HG02973 (cell line): ENCODE measurements at regions not wholly inside any gene's neighbourhood (a gene's known extent, or its start where the extent isn't known, plus 50 kb on each side); places are given as distances from the start of the nearest gene placed in this dataset.

Experiments
- ATAC-seq: cut with Tn5 transposase; IDR thresholded peaks from one replicate; pipeline ENCODE4 v1.9.1; 2021; ENCODE audit warnings: moderate library complexity; ENCODE audit not compliant: unreplicated experiment

DNA sequence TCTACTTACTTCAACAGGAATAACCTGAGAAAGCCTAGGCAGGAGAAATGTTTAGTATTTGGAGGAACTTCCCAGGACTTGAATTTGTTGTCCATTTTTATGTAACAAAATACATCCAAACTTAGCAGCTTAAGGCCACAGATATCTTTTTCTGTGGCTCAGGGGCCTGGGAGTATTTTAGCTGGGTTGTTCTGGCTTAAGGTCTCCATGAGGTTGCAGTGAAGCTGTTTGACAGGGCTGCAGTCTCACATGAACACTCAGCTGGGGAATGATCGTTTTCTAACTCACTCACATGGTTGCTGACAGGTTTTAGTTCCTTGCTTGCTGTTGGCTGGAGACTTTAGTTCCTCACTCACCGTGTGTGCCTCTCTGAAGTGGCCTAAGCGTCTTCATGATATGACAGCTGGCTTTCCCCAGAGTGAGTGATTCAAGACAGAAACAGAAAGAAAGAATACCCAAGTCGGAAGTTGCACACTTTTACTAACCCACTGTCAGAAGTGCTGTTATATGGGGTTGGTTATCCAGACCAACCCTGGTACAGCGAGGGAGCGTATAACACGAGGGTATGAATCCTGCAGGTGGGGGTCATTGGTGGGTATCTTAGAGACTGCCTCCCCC lies 229.7 kb upstream of the TBL1XR1 start:
- peak; percentile 99 for ATAC-seq

DNA sequence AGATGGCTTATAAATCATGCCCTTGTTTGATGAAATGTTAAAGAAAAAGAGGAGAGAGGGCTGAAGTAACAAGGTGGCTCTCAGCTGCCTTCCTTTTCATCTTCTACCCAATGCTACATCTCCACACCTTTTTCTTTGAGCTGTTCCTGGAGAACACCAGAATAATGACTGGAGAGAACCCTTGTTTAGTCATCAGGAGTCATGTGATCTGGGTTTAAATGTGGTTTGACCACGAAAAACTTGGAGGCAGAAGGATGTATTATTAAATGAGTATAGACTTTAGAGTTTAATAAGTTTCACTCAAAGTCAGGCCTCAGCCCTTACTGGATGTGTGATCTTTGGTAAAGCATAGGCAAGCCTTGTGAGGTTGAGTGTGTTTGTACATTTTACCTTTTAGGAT lies 230.3 kb upstream of the TBL1XR1 start:
- peak; percentile 3 for ATAC-seq

DNA sequence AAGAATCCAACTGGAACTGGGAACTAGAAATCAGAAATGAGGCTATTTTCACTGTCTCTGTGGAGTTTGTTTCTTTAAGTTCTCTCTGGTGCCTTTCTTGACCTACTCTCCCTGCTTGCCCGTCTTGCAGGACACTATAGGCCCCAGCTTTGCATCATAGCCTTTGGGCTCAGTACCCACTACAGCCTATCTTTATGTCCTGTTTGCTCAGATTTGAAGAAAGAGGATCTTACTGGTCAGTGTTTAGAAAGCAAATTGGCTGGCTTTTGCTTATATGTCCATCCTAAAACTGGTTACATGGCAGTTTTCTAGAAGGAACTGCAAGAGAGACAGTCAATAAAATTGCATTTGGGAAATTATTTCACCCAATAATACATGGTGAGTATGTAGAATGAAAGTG lies 231.8 kb upstream of the TBL1XR1 start:
- ATAC-seq: no peak

DNA sequence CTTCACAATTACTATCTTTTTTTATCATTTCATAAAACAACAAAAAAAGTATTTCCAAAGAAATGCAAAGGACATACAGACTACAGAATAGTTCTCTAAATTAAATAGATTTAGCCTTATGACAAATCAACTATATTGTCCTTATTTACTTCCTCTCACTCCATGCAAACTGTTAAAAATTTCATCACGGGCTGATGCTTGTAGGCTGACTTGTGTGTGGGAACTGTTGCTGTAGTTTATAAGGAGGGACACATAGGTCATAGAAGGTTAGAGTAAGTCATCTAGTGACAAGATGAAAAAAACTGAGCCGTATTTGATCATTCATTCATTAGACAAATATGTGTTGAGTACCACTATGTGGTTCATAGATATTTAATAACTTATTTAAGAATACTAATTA lies 232.5 kb upstream of the TBL1XR1 start:
- ATAC-seq: no peak

DNA sequence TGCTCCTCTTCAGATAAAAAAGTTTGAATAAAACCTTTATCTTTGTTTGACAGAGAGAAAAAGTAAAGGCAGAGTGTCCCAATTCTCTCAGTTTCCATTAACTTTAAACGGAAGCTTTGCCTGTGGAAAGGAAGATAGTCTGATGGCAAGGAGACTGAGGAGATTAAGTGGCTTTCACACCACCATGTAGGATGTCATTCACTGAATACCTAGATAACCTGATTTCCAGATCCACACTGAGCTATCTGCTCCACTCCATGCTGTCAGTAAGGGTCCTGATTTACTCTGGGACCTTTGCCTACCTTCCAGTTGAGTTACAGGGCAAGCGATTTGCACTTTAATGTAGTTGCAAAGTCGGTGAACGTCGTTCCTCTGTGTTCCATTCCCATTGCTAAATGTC lies 233.4 kb upstream of the TBL1XR1 start:
- ATAC-seq: no peak

DNA sequence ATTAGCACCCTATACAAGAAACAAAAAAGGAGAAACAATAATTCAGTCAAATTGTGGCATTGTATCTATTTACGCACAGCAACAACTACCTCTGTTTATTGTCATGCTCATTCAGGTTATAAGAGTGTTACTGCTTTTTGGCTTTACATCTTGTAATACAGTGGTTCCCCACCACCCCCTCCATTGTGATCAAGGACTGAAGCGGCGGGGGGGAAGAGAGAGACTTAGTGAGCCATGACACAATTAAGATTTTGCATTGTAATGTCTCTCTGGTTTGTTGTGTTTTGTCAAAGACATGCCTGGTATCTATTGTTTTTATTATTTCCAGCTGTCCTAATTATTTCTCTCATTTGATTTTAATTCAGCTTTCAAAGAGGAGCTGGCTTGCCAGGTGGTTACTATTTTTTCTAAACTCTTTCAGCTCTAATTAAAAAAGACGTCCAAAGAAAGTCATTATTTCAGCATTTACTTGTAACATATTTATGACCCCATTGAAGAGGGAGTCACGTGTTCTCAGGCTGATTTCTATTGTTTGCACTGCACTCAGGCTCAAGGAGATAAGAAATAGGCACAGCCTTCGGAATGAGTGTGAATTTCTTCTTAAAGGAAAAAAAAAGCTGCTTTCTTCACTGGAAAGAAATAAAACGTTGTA lies 234.4 kb upstream of the TBL1XR1 start:
- no peak for ATAC-seq

DNA sequence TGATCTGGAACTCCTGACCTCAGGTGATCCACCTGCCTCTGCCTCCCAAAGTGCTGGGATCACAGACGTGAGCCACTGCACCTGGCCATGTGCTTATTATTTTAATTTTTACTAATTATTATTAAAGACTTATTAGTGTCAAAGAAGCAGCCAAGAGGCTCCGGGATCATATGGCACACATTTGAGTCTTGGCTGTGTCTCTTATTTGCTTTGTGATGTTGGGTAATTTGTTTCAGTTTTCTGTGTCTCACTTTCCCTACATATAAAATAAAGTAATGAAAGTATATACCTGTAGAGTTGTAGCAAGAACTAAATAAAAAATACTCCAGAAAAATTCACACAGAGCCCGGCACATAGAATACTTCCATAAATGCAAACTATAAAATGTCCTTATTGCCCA lies 238.0 kb upstream of the TBL1XR1 start:
- no peak for ATAC-seq

DNA sequence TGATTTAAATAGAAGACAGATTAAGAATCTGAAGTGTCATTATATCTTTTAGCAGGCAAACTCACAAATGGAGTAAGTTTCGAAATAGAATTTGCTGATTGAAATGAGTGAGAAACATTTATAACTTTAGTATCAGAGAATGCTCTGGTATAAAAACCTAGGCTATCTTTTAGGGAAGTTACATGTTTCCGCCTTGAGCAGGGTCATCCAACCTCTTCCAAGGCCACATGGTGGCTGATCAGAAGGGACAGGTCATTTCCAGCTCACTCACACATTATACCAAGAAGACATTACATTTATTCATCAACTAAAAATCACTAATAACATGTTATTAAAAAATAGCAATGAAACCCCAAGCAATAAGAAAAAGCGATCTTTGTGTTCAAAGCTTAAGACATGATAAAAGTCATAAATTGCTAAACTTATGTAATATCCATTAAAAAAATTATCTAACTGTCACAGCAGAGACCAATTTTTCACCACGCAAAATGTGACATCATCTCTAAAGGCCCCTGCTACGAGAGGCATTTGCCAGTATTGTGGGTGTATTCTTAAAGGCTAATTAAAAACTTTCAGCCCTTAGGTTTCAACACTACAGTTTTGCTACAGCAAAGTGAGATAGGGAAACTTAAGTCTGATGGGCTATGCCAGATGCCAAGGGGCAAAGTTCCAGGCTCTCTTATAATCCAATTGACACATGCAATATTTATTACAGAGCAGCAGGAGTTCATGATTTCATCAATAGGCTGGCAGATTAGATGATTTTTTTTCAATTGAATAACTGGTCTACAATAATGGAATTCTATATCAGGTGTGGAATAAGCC lies 240.4 kb upstream of the TBL1XR1 start:
- no peak for ATAC-seq

DNA sequence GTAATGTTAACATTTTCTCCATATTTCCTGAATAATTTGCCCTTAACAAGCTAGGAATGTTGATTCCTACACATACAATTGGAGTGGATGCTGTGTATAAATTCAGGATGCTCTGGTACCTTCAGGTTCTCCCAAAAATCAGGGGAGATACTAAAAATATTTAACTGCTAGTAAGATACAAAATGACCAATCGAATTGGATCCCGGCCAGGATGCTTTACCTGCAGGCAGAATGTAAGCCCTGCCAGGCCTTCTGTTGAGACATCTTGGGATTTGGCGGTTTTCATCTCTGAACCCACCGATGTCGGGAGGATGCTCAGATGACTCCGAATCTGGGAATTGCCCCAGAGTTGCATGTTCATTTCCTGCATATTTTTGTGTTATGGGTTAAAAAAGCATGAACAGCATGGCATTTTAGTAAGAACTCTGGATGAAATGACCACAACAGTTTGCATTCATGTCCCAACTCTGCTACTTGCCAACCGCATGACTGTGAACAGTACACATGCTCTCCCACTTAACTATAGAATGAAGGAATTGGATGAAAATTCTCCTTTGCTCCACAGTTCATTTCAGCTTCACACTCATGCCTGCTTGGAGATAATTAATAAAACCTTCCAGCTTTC lies 241.4 kb upstream of the TBL1XR1 start:
- no peak for ATAC-seq

DNA sequence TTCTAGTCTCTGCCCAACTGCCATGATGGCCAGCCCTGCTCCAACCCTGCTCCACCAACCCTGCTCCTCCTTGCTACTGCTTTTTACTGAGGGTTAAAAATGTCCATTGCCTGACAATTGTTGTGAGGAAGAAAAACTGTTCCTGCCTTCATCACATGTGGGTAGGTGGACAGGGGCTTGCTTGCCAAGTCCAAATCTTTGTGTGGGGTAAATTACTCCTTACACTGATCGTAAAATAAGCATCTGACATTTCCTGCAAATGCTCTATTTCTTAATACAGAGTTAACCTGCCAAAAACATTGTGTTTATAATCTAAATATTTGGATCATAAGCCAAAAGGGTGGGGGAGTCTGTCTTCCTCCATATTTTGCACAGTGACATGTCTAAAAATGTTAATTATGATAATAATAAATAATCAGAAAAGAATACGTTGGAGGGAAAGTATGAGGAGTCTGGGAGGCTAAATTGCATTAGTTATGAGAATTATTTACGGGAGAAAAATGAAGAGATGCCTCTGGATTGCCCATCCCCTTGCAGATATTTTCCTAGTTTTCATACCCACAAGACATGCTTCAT lies 242.5 kb upstream of the TBL1XR1 start:
- ATAC-seq: no peak

DNA sequence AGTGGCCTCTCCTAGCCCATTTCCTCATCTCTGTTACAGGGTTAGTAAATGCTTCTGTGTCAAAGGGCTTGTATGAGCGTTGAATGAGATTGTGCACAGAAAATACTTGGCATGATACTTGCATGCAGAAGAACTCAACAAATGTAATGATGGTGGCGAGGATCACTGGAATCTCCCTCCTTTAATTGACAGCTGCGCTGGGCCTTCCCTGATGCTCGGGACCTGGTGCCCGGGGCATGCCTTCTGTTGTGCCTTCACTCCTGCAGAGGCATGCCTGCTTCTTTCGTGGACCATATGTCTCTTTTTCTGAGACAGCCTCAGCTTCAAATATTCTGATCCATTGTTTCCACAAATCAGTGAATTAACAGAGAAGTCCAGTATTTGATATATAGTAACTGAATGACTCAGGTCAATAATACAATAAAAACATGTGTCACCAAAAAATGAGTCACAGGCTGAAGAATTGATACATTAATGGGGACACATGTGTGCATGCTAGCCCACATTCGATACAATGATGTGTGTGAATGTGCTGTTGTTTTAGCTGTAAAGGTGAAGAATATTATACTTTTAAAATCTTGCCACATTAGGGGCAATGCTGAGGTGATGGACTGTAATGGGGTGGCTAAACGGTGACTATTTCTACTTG lies 243.3 kb upstream of the TBL1XR1 start:
- no peak for ATAC-seq

DNA sequence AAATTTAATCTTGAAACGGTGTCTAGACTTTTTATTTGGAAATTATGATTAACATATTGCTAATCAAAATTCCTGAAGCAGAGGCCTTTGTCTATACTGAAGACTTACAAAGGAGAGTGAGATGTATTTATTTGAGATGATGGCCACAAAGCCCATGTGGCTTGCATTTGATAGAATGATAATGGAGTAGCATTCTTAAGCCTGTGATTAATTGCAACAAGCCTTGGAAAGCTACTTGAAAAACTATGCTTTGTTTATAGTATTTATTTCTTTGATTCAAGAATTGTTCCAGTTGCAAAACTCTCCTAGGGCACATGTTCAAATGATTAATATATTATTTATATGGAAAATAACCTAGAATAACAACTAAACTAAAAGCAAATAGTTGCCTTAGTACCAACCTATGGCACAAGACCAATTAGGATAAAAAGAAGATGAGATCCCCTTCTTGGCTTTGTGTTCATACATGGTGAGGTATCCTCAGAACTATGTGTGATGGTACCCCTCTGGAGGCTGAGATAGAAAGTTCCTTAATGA lies 244.1 kb upstream of the TBL1XR1 start:
- no peak for ATAC-seq

DNA sequence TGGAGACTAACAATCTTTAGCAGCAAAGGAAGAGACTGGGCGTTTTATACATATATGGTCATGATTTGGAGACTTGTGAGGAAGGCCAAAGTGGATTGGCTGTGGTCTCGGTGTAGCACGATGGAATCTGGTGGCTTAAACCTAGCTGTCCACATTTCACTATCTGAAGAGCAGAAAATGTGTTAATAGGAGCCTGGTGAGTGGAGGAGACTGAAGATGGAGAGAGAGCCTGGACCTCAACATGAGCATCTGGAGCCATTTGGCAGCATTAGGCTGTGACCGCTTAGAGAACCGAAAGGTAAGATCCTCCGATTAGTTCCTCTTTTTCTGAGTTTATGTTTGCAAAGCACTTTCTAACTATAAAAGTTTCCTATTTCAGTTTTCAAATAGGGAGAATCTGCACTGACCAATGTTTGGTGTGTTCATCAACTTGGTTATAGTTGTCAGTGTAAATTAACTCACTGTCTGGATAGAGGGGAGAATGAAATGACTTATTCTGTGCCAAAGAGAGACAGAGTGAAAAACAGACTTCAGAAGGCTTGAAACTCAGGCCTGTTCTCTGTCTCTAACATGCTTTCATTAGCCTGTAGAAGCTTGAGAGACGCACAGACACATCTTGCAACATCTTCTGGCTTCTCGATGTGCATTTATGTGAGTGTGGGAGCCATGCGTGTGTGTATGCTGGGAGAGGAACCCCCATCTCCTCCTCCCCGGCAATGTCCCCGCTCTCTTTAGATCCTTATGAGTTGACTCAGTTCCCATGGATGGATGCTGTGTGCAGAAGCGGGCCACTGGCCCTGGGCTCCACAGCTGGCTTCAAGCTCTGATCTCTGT lies 244.7 kb upstream of the TBL1XR1 start:
- ATAC-seq: peak; percentile 97

DNA sequence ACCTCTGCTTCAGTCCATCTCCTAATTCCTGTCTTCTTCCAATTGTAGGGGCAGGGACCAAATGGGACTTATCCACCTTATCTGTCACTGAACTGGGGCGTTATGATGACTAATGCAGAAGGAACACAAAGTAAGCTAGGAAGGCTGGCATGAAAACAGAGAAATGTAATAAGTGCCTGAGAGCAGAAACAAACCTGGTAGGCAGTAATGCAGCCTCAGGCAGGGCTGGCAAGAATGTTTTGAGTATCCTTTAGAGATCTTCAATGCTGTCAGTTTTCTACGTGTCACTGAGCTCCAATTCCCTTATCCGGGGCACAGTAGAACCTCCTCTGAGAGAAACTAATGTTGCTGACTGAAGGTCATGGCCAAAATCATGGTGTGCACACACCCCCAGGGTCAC lies 246.2 kb upstream of the TBL1XR1 start:
- ATAC-seq: no peak

DNA sequence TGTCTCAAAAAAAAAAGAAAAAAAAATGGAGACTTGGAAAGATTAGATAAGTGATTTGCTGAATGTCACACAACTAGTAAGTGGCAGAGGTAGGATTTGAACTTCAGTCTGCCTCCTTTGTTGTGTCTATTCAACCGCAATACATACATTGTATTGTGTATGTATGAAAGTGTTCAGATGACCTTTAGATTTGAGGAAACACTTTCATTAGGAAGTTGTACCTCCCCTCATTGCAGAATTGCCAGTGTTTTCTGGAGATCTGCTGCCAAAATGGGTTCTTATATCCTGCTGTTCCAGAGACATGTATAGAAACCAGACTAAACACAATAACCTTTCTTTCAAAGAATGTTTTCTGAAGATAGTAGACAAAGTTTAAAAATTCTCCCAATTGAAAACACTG lies 247.4 kb upstream of the TBL1XR1 start:
- no peak for ATAC-seq

DNA sequence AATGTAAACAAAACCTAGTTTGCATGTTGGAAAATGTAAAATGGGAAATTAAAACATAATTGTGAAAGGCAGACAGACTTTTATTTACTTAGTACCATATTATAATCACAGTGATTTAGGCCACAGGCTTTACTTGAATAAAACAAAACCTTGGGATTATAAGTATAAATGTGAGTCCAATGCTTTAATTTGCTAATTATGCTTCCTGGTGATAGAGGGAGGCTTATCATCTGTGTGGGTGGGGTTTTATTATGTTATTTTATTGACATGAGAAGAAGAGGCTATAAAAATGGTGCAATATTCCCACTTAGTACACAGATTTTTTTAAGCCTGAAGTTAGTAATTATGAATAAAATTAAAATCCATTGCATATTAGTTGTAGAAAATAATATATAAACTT lies 248.3 kb upstream of the TBL1XR1 start:
- ATAC-seq: no peak

DNA sequence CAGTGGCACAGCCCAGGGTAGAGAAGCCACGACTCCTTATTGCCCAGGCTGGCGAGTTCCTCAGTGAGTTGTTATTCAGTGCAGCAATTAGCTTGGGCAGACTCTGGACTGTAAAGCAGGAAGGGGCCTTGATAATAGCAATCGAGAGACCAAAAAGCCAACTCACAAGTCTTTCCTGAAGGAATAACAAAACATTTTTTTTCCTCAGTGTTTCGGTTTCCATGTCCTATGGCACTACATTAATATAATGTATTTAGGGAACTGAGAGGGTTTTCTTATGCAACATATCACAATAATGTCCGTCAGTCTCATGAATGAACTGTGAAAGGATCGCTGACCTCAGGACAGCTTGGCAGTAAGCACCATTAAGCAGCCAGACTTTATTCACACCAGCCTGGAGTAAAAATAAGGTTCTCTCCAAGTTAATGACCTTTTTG lies 248.9 kb upstream of the TBL1XR1 start:
- ATAC-seq: no peak

DNA sequence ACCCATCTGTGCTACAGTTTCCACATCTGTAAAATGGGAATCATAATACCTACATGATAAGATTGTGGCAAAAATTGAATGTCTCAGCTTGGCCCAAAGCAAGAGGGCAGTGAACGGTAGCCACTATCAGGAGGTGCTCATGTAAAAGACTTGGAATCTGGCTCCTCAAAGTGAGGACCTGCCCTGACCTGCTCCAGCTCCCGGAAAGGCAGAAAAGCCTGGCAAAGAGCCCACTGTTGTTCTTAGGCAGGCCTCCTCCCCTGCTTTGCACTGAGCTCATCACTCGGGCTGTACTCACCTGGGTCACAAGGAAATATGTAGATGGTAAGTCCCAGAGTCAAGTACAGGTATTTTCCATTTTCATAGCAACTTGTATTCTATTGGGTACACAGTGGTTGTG lies 250.7 kb upstream of the TBL1XR1 start:
- ATAC-seq: no peak

DNA sequence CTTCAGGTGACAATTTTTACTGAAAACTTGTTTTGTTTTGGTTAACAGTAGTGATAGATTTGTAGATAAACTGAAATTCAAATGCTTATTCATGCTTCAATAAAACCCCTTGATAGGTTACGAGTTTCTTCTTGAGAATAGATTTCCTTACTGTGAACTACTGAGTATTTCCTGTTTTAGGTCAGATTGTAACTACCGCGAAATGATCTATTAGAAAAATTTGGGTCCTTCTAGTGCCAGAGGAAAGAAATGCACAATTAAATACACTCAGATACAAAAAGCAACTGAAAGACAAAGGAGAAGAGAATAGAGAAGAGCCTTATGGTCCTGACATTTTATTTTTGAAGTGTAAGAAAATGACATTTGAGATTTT lies 251.7 kb upstream of the TBL1XR1 start:
- peak; percentile 5 for ATAC-seq
